ENCODE measurements at regions not wholly inside any gene's neighbourhood (a gene's known extent, or its start where the extent isn't known, plus 50 kb on each side); places are given as distances from the start of the nearest gene placed in this dataset.

- TF ChIP-seq FOXM1 (IDR thresholded peaks at IDR 0.05; ENCODE audit: borderline replicate concordance), result no peak
- TF ChIP-seq FOXK2 (IDR thresholded peaks at IDR 0.05), result no peak
- no peak for TF ChIP-seq LEF1 (IDR thresholded peaks at IDR 0.05; ENCODE audit: borderline replicate concordance)
Measured at GRCh38 chr10:131020775-131021174, 290.7 kb downstream of the TCERG1L start.

All from HEK293T (cell line).